AG09319 (cell line): ENCODE measurements at regions not wholly inside any gene's neighbourhood (a gene's known extent, or its start where the extent isn't known, plus 50 kb on each side); places are given as distances from the start of the nearest gene placed in this dataset.

Source experiments
- DNase-seq: peaks from one replicate; pipeline ENCODE4 v3.0.0-alpha.2; 2010; ENCODE audit warnings: low read depth; ENCODE audit errors: extremely low read depth
- TF ChIP-seq, protein P1 (sequence below): IDR thresholded peaks from 2 replicates; pipeline ENCODE4 v1.5.1; 2011; ENCODE audit warnings: low read depth, mild to moderate bottlenecking, inconsistent platforms, low read length, moderate library complexity

DNA sequence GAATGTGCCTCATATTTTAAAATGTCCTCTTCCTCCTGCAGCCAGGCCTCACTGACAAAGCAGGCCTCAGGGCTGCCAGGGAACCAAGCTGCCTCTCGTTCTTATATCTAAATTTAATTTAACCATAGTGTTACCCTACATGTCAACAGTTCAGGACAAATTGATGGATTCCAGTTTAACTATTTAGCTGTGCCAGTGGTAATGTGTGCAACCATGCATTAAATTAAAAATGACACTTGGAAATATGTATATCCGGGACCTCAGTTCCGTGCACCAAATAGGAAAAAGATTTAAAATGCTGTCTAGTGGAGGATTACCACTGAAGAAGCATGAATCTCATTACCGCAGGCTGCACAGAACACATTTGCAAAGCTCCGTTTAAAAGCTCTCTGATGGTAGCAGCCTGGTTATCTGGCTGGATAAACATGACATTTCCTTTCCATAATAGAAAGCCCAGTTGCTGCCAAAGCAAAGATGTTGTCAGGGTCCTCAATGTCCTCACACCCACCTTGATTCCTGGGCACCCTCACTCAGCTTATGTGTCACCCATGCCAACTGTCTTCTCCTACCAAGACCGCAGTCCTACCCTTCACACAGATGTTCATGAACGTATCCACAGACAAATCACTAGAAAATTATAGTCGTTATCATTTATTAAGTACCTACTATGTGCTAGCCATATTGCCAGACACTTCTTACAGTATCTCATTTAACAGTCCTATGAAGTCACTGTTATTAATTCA, 73.3 kb upstream of the FRMD4A start:
- no peak for DNase-seq
- TF ChIP-seq, protein P1, sequence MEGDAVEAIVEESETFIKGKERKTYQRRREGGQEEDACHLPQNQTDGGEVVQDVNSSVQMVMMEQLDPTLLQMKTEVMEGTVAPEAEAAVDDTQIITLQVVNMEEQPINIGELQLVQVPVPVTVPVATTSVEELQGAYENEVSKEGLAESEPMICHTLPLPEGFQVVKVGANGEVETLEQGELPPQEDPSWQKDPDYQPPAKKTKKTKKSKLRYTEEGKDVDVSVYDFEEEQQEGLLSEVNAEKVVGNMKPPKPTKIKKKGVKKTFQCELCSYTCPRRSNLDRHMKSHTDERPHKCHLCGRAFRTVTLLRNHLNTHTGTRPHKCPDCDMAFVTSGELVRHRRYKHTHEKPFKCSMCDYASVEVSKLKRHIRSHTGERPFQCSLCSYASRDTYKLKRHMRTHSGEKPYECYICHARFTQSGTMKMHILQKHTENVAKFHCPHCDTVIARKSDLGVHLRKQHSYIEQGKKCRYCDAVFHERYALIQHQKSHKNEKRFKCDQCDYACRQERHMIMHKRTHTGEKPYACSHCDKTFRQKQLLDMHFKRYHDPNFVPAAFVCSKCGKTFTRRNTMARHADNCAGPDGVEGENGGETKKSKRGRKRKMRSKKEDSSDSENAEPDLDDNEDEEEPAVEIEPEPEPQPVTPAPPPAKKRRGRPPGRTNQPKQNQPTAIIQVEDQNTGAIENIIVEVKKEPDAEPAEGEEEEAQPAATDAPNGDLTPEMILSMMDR, result no peak

DNA sequence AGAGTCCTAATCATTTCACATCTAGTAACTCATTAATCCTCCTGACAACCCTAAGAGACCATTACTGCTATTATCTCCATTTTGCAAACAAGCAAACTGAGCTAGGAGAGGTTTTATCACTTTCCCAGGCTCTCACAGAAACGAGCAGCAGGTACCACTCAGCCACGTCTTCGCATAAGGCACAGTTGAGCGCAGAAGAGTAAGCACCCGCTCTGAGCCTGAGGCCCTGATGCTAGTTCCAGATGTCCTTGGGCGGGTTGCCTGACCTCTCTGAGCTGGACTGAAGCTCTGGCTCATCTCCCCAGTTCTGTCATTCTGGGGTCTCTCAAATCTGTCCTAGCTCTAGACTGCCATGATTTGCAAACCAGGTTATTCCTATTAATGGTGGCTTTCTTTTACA, 72.6 kb upstream of the FRMD4A start:
- TF ChIP-seq, protein P1, result no peak
- no peak for DNase-seq

DNA sequence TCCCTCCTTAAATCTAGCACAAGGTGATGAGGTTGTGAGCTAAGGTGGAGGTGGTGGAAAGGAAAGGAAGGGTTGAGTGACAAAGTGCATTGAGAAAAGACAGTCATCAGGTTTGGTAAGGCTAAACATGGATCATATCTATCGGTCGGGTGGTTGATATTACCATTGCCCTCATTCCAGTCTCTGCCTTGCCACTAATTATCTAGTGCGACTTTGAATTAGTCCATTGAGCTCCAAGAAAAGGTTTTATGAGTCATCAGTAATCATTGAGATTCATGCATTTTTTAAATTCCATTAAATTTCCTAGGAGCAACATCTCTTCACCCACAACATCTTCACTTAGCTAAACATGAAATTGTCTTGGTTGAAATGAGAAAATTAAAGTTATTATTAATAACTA, 68.9 kb upstream of the FRMD4A start:
- DNase-seq, result no peak
- TF ChIP-seq, protein P1, result no peak

DNA sequence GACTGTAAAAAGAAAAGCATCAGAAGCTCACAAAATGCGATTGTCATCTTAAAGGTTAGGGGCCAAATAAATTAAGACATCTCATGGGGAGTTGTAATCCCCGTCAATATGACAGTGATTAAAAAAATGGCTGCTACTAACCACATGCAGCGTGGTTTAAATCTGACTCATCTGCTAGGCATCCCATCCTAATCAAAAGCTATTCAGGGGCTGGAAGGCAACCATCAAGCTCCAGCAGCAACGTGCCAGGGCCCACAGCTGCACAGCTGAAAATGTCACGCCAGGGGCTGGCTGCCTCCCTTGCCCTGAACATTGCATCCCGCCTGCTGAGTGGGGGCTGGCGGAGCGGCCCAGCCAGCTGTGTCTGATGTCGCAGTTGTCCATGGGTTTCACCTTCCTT, 66.3 kb upstream of the FRMD4A start:
- TF ChIP-seq, protein P1, result no peak
- peak; percentile 98 for DNase-seq

DNA sequence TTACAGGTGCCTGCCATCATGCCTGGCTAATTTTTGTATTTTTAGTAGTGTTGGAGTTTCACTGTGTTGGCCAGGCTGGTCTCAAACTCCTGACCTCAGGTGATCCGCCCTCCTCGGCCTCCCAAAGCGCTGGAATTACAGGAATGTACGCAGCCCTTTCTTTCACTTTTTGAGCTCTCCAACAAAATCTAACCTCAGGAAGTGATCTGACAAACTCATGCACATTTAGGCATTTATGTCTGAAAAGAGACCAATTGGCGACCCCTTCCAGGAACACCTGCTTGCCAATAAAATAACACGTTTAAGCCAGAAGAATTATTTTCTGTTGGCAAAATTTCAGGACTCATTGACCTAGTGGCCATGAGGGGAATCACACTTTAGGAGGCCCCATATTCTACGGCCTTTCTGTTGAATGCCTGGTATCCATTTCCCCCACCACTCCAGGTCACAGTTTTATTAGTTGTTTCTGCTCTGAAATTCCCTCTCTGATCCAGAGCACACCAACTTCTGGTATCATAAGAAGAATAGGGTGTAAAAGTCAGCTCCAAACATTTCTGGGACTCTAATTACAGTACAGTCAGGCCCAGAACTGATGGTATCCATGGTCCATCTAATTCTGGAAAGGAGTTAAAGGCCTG, 65.8 kb upstream of the FRMD4A start:
- DNase-seq, result no peak
- TF ChIP-seq, protein P1, result peak; percentile 52

DNA sequence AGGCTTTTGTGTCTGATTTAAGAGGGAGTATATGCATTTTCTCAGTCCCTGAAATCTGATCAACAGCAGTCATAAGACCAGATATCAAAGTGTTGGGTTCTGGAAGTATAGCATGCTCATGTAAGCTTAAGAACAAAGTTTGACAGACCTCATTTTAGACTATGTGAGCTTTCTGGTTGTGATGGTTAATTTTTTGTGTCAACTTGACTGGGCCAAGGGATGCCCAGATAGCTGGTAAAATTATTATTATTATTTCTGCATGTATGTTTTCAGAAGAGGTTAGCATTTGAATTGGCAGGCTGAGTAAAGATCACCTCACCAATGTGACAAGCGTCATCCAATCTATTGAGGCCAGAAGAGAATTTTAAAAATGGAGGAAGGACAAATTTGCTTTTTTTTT, 63.5 kb upstream of the FRMD4A start:
- TF ChIP-seq, protein P1, result no peak
- DNase-seq, result no peak

DNA sequence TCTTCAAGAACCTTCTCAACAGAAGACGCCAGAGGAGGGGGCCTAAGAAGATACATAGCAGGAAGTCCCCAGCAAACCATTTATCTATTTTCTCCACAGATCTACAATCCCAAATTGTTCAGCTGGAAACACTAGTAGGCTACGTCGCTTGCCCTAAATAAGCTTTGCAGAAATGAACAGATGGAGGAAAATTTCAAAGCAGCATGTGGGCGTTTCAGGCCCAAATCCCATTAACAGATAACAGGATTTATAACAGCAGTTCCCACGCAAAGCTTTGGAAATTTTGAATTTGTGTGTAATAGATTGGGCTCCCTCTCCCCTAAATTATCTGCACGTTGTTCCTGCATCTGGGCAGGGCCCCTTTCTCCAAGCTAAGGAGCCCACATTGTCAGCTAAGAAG, 60.6 kb upstream of the FRMD4A start:
- TF ChIP-seq, protein P1, result no peak
- no peak for DNase-seq
